Brain microvascular endothelial cell (primary cell): ENCODE measurements at regions not wholly inside any gene's neighbourhood (a gene's known extent, or its start where the extent isn't known, plus 50 kb on each side); places are given as distances from the start of the nearest gene placed in this dataset.

Experiments
- DNase-seq: peaks from one replicate; pipeline ENCODE4 v3.0.0-alpha.2; 2020
- H3K27ac ChIP-seq: fragments of 250-450 bp; sonication (Bioruptor Pico); 2 replicates; pipeline ENCODE4 v1.5.1; 2020; ENCODE audit warnings: mild to moderate bottlenecking, moderate library complexity
- H3K27me3 ChIP-seq: fragments of 250-450 bp; sonication (Bioruptor Pico); replicated peaks from 2 replicates; pipeline ENCODE4 v1.5.1; 2020; ENCODE audit warnings: mild to moderate bottlenecking
- H3K36me3 ChIP-seq: fragments of 250-450 bp; sonication (Bioruptor Pico); replicated peaks from 2 replicates; pipeline ENCODE4 v1.5.1; 2020; ENCODE audit warnings: mild to moderate bottlenecking
- H3K4me3 ChIP-seq: 2 replicates; pipeline ENCODE4 v1.5.1; 2011; ENCODE audit warnings: low read depth, mild to moderate bottlenecking, control low read depth, low read length, moderate library complexity
- in situ Hi-C: cut with HindIII; loops from 2 replicates; pipeline ENCODE4 v1.10.0; 2017; ENCODE audit warnings: low sequenced_read_pairs, low pct_ligation_motif_present
- TF ChIP-seq, protein P1 (sequence below): IDR thresholded peaks from 2 replicates; pipeline ENCODE4 v1.5.1; 2011; ENCODE audit warnings: low read depth, mild to moderate bottlenecking, moderate library complexity, low read length, control low read depth, inconsistent platforms; ENCODE audit errors: missing control alignments

DNA sequence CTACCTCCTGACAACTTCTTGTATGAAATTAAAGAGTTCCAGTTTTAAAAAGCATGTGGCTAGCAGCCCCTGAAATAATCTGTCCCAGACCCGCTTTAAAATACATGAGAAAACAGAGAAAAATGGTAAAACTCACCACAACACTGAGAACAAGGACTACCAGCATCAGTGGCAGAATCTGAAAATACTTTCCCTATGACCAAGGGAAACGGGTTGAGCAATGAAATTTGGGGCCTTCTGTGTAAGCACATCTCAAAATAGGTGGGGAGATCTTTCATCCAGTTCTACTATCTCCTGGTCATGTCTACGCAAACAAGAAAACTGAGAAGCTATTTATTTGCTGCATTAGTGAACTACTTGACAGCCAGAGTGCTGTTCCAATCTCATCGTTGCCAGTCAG is 172.3 kb downstream of the LNPK start:
- in situ Hi-C loops = no loop called here
- TF ChIP-seq, protein P1, sequence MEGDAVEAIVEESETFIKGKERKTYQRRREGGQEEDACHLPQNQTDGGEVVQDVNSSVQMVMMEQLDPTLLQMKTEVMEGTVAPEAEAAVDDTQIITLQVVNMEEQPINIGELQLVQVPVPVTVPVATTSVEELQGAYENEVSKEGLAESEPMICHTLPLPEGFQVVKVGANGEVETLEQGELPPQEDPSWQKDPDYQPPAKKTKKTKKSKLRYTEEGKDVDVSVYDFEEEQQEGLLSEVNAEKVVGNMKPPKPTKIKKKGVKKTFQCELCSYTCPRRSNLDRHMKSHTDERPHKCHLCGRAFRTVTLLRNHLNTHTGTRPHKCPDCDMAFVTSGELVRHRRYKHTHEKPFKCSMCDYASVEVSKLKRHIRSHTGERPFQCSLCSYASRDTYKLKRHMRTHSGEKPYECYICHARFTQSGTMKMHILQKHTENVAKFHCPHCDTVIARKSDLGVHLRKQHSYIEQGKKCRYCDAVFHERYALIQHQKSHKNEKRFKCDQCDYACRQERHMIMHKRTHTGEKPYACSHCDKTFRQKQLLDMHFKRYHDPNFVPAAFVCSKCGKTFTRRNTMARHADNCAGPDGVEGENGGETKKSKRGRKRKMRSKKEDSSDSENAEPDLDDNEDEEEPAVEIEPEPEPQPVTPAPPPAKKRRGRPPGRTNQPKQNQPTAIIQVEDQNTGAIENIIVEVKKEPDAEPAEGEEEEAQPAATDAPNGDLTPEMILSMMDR = no peak
- no peak overlapping the region for H3K4me3 ChIP-seq

DNA sequence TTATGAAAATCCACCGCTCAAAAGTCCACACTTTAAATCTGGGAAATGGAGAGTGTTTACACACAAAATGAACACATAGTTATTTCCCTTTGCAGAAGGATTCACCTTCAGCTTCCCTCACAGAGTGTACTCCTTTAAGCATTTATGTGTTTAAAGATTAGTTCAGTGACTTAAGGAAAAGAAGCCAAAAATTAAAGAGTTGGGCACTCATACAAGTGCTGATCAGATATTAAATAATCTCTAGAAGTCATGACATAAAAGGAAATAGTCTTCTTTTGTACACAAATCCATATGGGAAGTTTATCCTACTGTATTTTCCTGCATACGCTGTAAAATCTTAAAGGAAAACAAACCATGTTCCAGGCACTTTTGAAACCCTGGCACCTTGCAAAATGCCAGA is 174.2 kb downstream of the LNPK start:
- Histone ChIP-seq H3K27me3 (no peaks in the 10 kb centered on the region), H3K4me3 (no peak overlapping the region), H3K27ac (no peak overlapping the region), H3K36me3 (no peaks in the 10 kb centered on the region)
- in situ Hi-C loops = no loop called here
- DNase-seq = no peak
- TF ChIP-seq, protein P1 = no peak

More for the DNA sequence above, 172.3 kb downstream of the LNPK start:
- no peaks in the 10 kb centered on the region for H3K27me3 ChIP-seq
- DNase-seq = no peak
- no peak overlapping the region for H3K27ac ChIP-seq
- H3K36me3 ChIP-seq = no peaks in the 10 kb centered on the region

DNA sequence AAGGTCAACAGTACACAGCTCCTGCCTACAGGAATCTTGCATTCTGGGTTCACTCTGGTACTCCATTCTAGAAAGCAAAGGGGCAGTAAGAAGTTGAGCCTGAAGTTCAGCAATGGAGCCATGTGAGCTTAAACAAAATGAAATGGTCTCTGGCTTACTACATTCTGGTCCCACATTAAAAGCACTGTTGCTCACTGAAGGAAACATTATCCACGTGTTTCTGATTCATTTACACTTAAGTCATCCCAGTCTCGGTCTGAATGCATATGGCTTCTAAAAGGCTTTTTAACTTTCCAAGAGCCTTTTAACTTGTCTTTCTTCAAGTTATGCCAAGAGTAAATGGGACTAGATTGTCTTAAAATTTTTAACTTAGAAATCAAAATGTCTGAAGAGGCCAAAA is 177.8 kb downstream of the LNPK start:
- no peak for DNase-seq
- in situ Hi-C loops = no loop called here
- Histone ChIP-seq H3K36me3 (no peaks in the 10 kb centered on the region), H3K27ac (no peak overlapping the region), H3K27me3 (no peaks in the 10 kb centered on the region), H3K4me3 (no peak overlapping the region)
- TF ChIP-seq, protein P1 = no peak

DNA sequence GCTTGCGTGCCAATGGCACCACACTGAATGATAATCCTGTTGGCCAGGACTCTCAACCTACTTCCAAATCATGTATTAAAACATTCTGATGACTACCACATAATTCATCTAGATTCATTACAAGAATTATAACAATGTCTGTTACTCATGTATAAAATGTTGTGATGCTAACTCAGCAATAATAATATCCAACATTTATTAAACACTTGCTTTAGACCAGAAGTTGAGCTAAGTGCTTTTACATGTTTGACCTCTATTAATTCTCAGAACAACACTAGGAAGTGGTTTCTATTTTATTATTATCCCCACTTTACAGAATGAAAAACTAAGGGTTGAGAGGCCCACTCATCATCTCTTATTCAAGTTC is 178.4 kb downstream of the LNPK start:
- Histone ChIP-seq H3K4me3 (no peak overlapping the region), H3K27me3 (no peaks in the 10 kb centered on the region), H3K36me3 (no peaks in the 10 kb centered on the region), H3K27ac (no peak overlapping the region)
- TF ChIP-seq, protein P1 = no peak
- no peak for DNase-seq
- in situ Hi-C loops = no loop called here

DNA sequence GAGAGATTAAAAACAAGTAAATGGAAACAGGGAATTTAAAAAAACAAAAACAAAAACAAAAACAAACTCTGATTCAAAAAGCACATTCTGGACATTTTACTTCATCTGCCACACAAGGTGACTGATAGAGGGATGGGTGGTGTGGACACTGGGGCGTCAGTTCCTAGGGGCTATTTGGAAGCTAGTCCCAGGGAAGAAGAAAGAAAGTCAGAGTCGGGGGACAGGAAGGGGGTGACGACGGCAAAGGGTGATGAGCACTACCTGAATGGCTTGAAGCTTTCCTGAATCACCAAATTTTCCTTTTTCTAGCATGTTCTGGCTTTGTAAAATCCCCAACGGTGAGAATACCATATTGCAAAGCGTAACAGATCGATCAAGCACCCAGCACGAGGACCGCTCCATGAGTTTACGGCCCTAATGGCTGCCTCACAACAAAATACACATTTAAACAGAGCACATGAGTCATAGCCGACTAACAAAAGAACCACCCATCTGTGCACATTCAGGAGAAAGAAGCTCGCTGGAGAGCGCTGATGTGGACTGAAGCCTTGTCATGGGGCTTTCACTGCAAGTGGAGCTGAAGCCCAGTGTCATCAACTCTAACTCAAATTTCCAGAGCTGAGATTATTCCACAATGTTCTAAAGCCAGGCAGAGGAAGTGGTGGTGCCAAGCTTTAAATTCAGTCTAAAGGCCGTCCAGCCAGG is 178.9 kb downstream of the LNPK start:
- Histone ChIP-seq H3K27me3 (no peaks in the 10 kb centered on the region), H3K4me3 (no peak overlapping the region), H3K27ac (no peak overlapping the region), H3K36me3 (no peaks in the 10 kb centered on the region)
- TF ChIP-seq, protein P1 = no peak
- in situ Hi-C loops = no loop called here
- no peak for DNase-seq

DNA sequence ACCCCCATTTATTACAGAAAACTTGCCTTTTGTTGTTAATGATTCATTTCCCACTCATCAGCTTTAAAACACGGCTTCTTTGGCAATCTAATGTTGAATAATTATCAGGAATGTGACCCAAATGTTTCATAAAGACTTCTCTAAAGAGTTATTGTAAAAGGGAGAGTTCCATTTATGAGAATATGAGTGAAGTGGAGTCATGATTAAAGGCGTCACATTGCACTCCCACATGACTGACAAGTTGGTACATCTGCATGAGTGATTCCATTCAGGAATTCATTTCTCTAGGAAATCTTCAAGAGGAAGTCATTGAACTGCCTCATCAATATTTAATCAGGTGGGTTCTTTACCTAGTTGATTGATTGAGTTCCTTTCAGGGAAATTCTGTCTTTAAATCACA is 184.8 kb downstream of the LNPK start:
- no peak overlapping the region for H3K4me3 ChIP-seq
- in situ Hi-C loops = no loop called here
- H3K36me3 ChIP-seq = no peaks in the 10 kb centered on the region
- DNase-seq = no peak
- TF ChIP-seq, protein P1 = no peak
- no peak overlapping the region for H3K27ac ChIP-seq
- H3K27me3 ChIP-seq = no peaks in the 10 kb centered on the region
